ENCODE measurements at regions not wholly inside any gene's neighbourhood (a gene's known extent, or its start where the extent isn't known, plus 50 kb on each side); places are given as distances from the start of the nearest gene placed in this dataset.

- Histone ChIP-seq H3K36me3 (ENCODE audit: insufficient read depth, low read length) (no peaks in the 10 kb centered on the region), H3K4me3 (ENCODE audit: low read length, poor library complexity, severe bottlenecking) (no peak overlapping the region), H3K27me3 (ENCODE audit: insufficient read depth, low read length, poor library complexity, severe bottlenecking) (no peaks in the 10 kb centered on the region), H3K9ac (ENCODE audit: low read depth, low read length, poor library complexity, severe bottlenecking) (no peak overlapping the region), H3K4me1 (ENCODE audit: insufficient read depth, low read length, poor library complexity, severe bottlenecking) (no peaks in the 10 kb centered on the region), H3K4me2 (ENCODE audit: low read depth, low read length, poor library complexity, severe bottlenecking) (no peak overlapping the region), H3K79me2 (ENCODE audit: insufficient read depth, low read length) (no peaks in the 10 kb centered on the region), H3K9me2 (replicated peaks; ENCODE audit: low read depth, low read length) (no peaks in the 10 kb centered on the region), H3K9me3 (ENCODE audit: insufficient read depth, low read depth, low read length) (no peaks in the 10 kb centered on the region), H2AFZ (ENCODE audit: low read length) (no peak overlapping the region), H4K20me1 (ENCODE audit: insufficient read depth, low read length, poor library complexity, severe bottlenecking) (no peaks in the 10 kb centered on the region), H3F3A (ENCODE audit: low read depth) (no peaks in the 10 kb centered on the region)
- no peak for TF ChIP-seq CTCF (conservative IDR thresholded peaks at IDR 0.05; ENCODE audit: low read length)
- TF ChIP-seq EZH2phosphoT487 (IDR thresholded peaks at IDR 0.05; ENCODE audit: borderline replicate concordance): no peak
Observed at GRCh38 chr2:57740891-57741290, 305.7 kb upstream of the VRK2 start.

- Histone ChIP-seq H3K4me2 (ENCODE audit: low read depth, low read length, poor library complexity, severe bottlenecking) (no peak overlapping the region), H3K9ac (ENCODE audit: low read depth, low read length, poor library complexity, severe bottlenecking) (no peak overlapping the region), H4K20me1 (ENCODE audit: insufficient read depth, low read length, poor library complexity, severe bottlenecking) (no peaks in the 10 kb centered on the region), H3K4me3 (ENCODE audit: low read length, poor library complexity, severe bottlenecking) (no peak overlapping the region), H3K27me3 (ENCODE audit: insufficient read depth, low read length, poor library complexity, severe bottlenecking) (no peaks in the 10 kb centered on the region), H3K79me2 (ENCODE audit: insufficient read depth, low read length) (no peaks in the 10 kb centered on the region), H3K36me3 (ENCODE audit: insufficient read depth, low read length) (no peaks in the 10 kb centered on the region), H3F3A (ENCODE audit: low read depth) (no peaks in the 10 kb centered on the region), H3K4me1 (ENCODE audit: insufficient read depth, low read length, poor library complexity, severe bottlenecking) (no peaks in the 10 kb centered on the region), H3K9me2 (replicated peaks; ENCODE audit: low read depth, low read length) (no peaks in the 10 kb centered on the region), H2AFZ (ENCODE audit: low read length) (no peak overlapping the region), H3K9me3 (ENCODE audit: insufficient read depth, low read depth, low read length) (no peaks in the 10 kb centered on the region)
- no peak for TF ChIP-seq EZH2phosphoT487 (IDR thresholded peaks at IDR 0.05; ENCODE audit: borderline replicate concordance)
- no peak for TF ChIP-seq CTCF (conservative IDR thresholded peaks at IDR 0.05; ENCODE audit: low read length)
Observed at GRCh38 chr2:57753636-57754035, 293.0 kb upstream of the VRK2 start.

- H3K79me2 ChIP-seq (ENCODE audit: insufficient read depth, low read length): no peaks in the 10 kb centered on the region
- H3K4me2 ChIP-seq (ENCODE audit: low read depth, low read length, poor library complexity, severe bottlenecking): no peak overlapping the region
- TF ChIP-seq EZH2phosphoT487 (IDR thresholded peaks at IDR 0.05; ENCODE audit: borderline replicate concordance) (no peak), CTCF (conservative IDR thresholded peaks at IDR 0.05; ENCODE audit: low read length) (no peak)
- H3K4me3 ChIP-seq (ENCODE audit: low read length, poor library complexity, severe bottlenecking): no peak overlapping the region
- H3F3A ChIP-seq (ENCODE audit: low read depth): no peaks in the 10 kb centered on the region
- no peaks in the 10 kb centered on the region for H4K20me1 ChIP-seq (ENCODE audit: insufficient read depth, low read length, poor library complexity, severe bottlenecking)
- H3K4me1 ChIP-seq (ENCODE audit: insufficient read depth, low read length, poor library complexity, severe bottlenecking): peaks cover 6% of the 10 kb centered on the region
- H3K36me3 ChIP-seq (ENCODE audit: insufficient read depth, low read length): no peaks in the 10 kb centered on the region
- H3K9me3 ChIP-seq (ENCODE audit: insufficient read depth, low read depth, low read length): no peaks in the 10 kb centered on the region
- no peak overlapping the region for H3K9ac ChIP-seq (ENCODE audit: low read depth, low read length, poor library complexity, severe bottlenecking)
- H2AFZ ChIP-seq (ENCODE audit: low read length): no peak overlapping the region
- H3K27me3 ChIP-seq (ENCODE audit: insufficient read depth, low read length, poor library complexity, severe bottlenecking): no peaks in the 10 kb centered on the region
- H3K9me2 ChIP-seq (replicated peaks; ENCODE audit: low read depth, low read length): no peaks in the 10 kb centered on the region
Observed at GRCh38 chr2:57758686-57759085, 287.9 kb upstream of the VRK2 start.
